Neutrophil (primary cell): ENCODE measurements at regions not wholly inside any gene's neighbourhood (a gene's known extent, or its start where the extent isn't known, plus 50 kb on each side); places are given as distances from the start of the nearest gene placed in this dataset.
"Not testable (repeated sequence)": the region's sequence is repeated elsewhere in the genome, so short reads cannot be mapped to it uniquely, and the experiment has no call there.

Experiments used
- H3K27ac ChIP-seq: fragments of 200-600 bp; sonication (generic); 2 replicates; pipeline ENCODE4 v1.5.1; 2016; ENCODE audit warnings: mild to moderate bottlenecking, moderate library complexity
- H3K27me3 ChIP-seq: fragments of 200-600 bp; sonication (generic); 2 replicates; pipeline ENCODE4 v1.6.0; 2016; ENCODE audit warnings: mild to moderate bottlenecking
- H3K36me3 ChIP-seq: fragments of 200-600 bp; sonication (generic); 2 replicates; pipeline ENCODE4 v1.5.1; 2017
- H3K4me1 ChIP-seq, 2 experiments: fragments of 200-600 bp in 1 of 2; sonication (generic) in 1 of 2; 1 replicate in 1 of 2; 2 replicates in 1 of 2; pipeline versions ENCODE4 v1.5.1 to v1.6.1; 2013 to 2016; ENCODE audit warnings: low read depth in 1 of 2, low read length in 1 of 2, mild to moderate bottlenecking in 1 of 2, moderate library complexity in 1 of 2; ENCODE audit not compliant: control insufficient read depth in 1 of 2, insufficient read depth in 1 of 2
- H3K4me3 ChIP-seq, 2 experiments: fragments of 200-600 bp in 1 of 2; sonication (generic) in 1 of 2; 1 replicate in 1 of 2; 2 replicates in 1 of 2; pipeline ENCODE4 v1.5.1; 2013 to 2016; ENCODE audit warnings: low read depth in 1 of 2, low read length in 1 of 2, mild to moderate bottlenecking in 1 of 2, moderate library complexity in 1 of 2
- H3K9me3 ChIP-seq: fragments of 200-600 bp; sonication (generic); 2 replicates; pipeline ENCODE4 v1.5.1; 2016
- CTCF ChIP-seq: fragments of 200-600 bp; sonication (generic); IDR thresholded peaks from 2 replicates; pipeline ENCODE4 v1.5.1; 2016; ENCODE audit warnings: antibody characterized with exemption

DNA sequence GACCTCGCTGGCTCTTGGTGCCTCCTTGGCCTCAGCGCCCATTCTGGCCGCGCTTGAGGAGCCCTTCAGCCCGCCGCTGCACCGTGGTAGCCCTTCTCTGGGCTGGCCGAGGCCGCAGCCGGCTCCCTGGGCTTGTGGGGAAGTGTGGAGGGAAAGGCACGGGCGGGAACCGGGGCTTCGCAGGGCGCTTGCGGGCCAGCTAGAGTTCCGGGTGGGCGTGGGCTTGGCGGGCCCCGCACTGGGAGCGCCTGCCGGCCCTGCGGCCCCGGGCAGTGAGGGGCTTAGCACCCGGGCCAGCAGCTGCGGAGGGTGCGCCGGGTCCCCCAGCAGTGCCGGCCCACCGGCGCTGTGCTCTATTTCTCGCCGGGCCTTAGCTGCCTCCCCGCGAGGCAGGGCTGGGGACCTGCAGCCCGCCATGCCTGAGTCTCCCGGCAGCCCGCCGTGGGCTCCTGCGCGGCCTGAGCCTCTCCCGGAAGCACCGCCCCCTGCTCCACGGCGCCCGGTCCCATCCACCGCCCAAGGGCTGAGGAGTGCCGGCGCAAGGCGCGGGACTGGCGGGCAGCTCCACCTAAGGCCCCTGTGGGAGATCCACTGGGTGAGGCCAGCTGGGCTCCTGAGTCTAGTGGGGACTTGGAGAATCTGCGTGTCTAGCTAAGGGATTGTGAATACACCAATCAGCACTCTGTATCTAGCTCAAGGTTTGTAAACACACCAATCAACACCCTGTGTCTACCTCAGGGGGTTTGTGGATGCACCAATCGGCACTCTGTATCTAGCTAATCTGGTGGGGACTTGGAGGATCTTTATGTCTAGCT is 141.1 kb downstream of the SLCO4C1 start:
- not testable (repeated sequence) for H3K4me3 ChIP-seq, H3K36me3 ChIP-seq, H3K27ac ChIP-seq, H3K4me1 ChIP-seq, H3K9me3 ChIP-seq, H3K27me3 ChIP-seq

DNA sequence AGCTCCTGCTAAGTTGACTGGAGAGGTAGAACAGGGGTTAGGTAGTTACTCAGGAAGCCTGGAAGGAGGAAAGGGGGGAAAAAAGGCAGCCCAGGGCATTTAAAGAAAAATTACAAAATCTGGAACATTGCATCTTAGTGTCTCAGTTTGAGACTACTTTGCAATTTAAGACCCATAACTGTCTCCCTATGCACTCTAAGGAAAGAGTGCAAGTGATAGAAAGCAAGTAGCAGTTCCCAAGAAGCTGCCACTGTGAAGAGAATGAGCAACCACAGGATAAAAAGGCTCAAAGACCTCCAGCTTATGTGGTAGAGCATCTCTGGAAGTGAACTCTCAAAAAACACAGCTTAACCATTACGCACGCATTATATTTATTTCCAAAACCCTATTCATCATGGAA is 141.8 kb downstream of the SLCO4C1 start:
- Histone ChIP-seq H3K27me3 (no peaks in the 10 kb centered on the region), H3K36me3 (no peaks in the 10 kb centered on the region), H3K27ac (no peak overlapping the region), H3K9me3 (no peaks in the 10 kb centered on the region), H3K4me3 (no peak overlapping the region), H3K4me1 (no peaks in the 10 kb centered on the region)
- TF ChIP-seq CTCF, result no peak

DNA sequence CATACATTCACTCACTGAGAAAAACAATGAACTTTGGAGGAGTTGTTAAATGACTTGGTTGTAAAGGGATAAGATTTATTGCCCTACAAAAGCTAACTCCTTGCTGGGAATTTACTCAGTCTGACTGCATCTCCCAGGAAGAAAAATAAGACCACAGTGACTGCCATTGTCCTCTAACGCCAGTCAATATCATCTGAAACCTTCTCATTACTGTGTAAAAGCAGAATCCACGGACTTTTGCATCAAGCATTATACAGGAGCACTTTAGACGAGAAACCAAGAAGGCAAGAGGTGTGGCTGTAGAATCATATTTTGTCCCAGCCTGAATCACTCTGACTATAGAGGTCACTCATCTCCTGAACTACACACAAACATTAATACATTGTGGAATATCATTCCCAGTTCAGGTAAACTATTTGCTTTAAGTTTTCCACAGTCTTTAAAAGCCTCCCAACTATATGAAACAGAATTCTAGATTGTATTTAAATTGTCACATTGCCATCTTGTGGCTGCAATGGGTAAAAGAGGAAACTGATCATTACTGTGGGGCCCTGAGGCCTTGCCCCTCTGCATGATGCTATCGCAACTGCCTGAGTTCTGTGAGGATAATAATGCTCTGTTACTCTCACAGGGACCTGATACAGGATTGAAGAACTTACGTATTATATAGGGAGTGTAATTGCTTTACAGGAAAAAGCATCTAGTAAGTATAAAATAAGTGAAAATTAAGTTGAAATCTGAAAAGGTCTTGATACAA is 142.9 kb downstream of the SLCO4C1 start:
- Histone ChIP-seq H3K27me3 (no peaks in the 10 kb centered on the region), H3K4me1 (no peaks in the 10 kb centered on the region), H3K27ac (no peak overlapping the region), H3K36me3 (no peaks in the 10 kb centered on the region), H3K4me3 (no peak overlapping the region), H3K9me3 (no peaks in the 10 kb centered on the region)
- no peak for TF ChIP-seq CTCF

DNA sequence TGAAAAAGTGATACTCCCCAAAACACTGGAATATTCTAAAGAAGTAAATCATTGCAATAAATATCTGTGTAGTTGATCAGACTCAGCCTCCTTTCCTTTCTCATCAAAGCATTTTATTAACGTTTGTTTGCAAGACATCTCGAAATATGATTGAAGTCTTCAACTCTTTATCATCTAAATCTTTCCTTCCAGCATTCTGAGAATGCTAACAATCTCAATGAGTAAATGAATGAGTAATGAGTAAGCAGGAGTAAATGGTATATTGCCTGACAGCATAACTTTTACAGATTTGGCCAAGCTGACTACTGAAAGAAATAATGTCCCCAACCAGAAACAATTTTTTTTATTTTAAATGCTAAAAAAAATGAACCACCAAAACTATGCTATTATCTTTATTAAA is 157.1 kb downstream of the SLCO4C1 start:
- no peaks in the 10 kb centered on the region for H3K9me3 ChIP-seq
- no peaks in the 10 kb centered on the region for H3K36me3 ChIP-seq
- no peak overlapping the region for H3K27ac ChIP-seq
- no peak overlapping the region for H3K4me3 ChIP-seq
- H3K27me3 ChIP-seq, result no peaks in the 10 kb centered on the region
- no peaks in the 10 kb centered on the region for H3K4me1 ChIP-seq
- TF ChIP-seq CTCF, result no peak

- Histone ChIP-seq H3K4me1 (no peaks in the 10 kb centered on the region), H3K27me3 (no peaks in the 10 kb centered on the region), H3K27ac (no peak overlapping the region), H3K36me3 (no peaks in the 10 kb centered on the region), H3K9me3 (no peaks in the 10 kb centered on the region), H3K4me3 (no peak overlapping the region)
- TF ChIP-seq CTCF, result no peak
These were observed 157.8 kb downstream of the SLCO4C1 start for GRCh38 chr5:102138243-102138653.

DNA sequence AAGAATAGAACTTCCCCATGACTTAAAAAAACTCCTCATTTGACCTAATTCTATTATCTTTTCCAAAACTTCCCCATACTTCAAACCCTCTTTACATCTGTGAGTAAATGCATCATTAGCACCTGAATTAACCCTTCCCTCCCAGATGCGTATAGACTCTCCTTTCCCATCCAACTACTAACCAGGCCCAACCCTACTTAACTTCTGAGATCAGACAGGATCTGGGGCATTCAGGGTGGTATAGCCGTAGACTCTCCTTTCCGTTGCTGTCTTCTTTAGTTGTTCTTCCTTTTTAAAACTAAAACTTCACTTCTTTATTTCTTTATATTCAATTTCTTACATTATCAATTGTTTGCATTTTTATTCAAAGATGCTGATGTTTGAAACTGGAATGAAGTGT is 165.2 kb downstream of the SLCO4C1 start:
- H3K27me3 ChIP-seq, result no peaks in the 10 kb centered on the region
- no peak overlapping the region for H3K27ac ChIP-seq
- TF ChIP-seq CTCF, result no peak
- no peaks in the 10 kb centered on the region for H3K9me3 ChIP-seq
- no peak overlapping the region for H3K4me3 ChIP-seq
- no peaks in the 10 kb centered on the region for H3K4me1 ChIP-seq
- no peaks in the 10 kb centered on the region for H3K36me3 ChIP-seq
